ENCODE measurements at regions not wholly inside any gene's neighbourhood (a gene's known extent, or its start where the extent isn't known, plus 50 kb on each side); places are given as distances from the start of the nearest gene placed in this dataset.

DNA sequence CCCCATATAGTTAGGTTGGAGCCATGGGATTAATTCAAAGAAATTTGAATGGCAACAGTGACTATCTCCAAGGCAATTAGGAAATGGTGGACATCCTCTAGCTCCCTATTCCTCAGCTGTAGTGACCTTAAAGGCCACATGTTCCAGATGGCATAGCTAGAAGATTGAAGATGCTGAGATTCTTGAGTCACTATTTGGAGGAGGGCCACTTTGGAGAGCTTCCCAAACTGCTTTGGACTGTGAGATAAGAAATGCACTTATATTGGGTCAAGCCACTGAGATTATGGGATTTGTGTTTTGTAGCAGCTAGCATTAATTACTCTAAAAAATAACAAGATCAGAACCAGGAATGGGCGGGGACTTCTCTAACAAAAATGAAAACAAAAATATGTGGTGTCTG, 636.2 kb upstream of the CCNG1 start:
- TF ChIP-seq TAF1 (IDR thresholded peaks at IDR 0.05; ENCODE audit: borderline replicate concordance, insufficient read depth, low read length): no peak
- TF ChIP-seq, protein P1, sequence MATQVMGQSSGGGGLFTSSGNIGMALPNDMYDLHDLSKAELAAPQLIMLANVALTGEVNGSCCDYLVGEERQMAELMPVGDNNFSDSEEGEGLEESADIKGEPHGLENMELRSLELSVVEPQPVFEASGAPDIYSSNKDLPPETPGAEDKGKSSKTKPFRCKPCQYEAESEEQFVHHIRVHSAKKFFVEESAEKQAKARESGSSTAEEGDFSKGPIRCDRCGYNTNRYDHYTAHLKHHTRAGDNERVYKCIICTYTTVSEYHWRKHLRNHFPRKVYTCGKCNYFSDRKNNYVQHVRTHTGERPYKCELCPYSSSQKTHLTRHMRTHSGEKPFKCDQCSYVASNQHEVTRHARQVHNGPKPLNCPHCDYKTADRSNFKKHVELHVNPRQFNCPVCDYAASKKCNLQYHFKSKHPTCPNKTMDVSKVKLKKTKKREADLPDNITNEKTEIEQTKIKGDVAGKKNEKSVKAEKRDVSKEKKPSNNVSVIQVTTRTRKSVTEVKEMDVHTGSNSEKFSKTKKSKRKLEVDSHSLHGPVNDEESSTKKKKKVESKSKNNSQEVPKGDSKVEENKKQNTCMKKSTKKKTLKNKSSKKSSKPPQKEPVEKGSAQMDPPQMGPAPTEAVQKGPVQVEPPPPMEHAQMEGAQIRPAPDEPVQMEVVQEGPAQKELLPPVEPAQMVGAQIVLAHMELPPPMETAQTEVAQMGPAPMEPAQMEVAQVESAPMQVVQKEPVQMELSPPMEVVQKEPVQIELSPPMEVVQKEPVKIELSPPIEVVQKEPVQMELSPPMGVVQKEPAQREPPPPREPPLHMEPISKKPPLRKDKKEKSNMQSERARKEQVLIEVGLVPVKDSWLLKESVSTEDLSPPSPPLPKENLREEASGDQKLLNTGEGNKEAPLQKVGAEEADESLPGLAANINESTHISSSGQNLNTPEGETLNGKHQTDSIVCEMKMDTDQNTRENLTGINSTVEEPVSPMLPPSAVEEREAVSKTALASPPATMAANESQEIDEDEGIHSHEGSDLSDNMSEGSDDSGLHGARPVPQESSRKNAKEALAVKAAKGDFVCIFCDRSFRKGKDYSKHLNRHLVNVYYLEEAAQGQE (IDR thresholded peaks at IDR 0.05; ENCODE audit: insufficient read depth in 1 of 2, low read depth in 2 of 2, low read length in 2 of 2): no peak
- no peak for TF ChIP-seq POLR2AphosphoS5 (IDR thresholded peaks at IDR 0.05; ENCODE audit: low read depth, low read length)
- TF ChIP-seq SIN3A (IDR thresholded peaks at IDR 0.05; ENCODE audit: borderline replicate concordance, insufficient read depth, low read length): no peak
